ENCODE measurements at regions not wholly inside any gene's neighbourhood (a gene's known extent, or its start where the extent isn't known, plus 50 kb on each side); places are given as distances from the start of the nearest gene placed in this dataset.

DNA sequence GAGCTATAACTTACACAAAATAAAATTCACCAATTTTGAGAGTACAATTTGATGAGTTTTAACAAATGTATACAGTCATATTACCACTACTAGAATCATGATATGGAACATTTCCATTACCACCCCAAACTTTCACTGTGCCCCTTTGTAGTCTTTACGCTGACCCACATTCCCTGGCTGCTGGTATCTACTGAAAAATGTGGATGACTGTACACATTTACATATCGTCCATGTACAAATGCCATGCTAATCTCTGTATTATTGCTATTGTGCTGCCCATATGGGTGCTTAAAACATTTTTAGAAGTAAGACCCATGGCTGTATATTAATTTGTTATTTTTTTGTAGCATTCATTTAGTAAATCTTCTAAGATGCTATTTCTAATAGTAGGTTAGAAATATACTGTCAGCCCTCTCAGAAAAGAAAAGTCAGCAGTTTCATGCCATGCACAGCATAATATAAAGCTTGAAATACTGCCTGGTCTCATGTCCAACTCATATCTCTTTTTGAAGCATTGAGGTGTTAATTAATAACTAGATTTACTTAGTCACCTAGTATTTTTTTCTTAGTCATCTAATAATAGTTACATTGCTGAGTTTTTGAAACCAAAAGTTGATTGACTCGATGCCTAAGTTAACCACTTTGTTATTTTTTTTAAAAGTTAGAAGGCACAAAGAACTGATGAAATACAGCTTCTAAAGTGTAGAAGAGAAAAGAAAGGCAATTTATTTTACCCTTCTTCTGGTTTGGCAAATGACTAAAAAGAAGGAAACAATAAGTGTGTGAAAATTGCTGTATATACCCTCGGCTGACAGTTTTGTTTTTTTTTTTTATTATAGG lies 188.3 kb upstream of the MEF2C start:
- no peak for TF ChIP-seq POLR2A (IDR thresholded peaks at IDR 0.05)
- TF ChIP-seq, protein P1, sequence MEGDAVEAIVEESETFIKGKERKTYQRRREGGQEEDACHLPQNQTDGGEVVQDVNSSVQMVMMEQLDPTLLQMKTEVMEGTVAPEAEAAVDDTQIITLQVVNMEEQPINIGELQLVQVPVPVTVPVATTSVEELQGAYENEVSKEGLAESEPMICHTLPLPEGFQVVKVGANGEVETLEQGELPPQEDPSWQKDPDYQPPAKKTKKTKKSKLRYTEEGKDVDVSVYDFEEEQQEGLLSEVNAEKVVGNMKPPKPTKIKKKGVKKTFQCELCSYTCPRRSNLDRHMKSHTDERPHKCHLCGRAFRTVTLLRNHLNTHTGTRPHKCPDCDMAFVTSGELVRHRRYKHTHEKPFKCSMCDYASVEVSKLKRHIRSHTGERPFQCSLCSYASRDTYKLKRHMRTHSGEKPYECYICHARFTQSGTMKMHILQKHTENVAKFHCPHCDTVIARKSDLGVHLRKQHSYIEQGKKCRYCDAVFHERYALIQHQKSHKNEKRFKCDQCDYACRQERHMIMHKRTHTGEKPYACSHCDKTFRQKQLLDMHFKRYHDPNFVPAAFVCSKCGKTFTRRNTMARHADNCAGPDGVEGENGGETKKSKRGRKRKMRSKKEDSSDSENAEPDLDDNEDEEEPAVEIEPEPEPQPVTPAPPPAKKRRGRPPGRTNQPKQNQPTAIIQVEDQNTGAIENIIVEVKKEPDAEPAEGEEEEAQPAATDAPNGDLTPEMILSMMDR (IDR thresholded peaks at IDR 0.05 in 8 of 11, conservative IDR thresholded peaks at IDR 0.05 in 3 of 11) = no peak

Measured in spleen (tissue), 7 donors.